WERI-Rb-1 (cell line): ENCODE measurements at regions not wholly inside any gene's neighbourhood (a gene's known extent, or its start where the extent isn't known, plus 50 kb on each side); places are given as distances from the start of the nearest gene placed in this dataset.

Experiments
- DNase-seq: peaks from one replicate; pipeline ENCODE4 v3.0.0-alpha.2; 2020
- H3K27ac ChIP-seq: fragments of 250-450 bp; sonication (Bioruptor Pico); 2 replicates; pipeline ENCODE4 v1.5.1; 2020; ENCODE audit warnings: mild to moderate bottlenecking, moderate library complexity
- H3K27me3 ChIP-seq: fragments of 250-450 bp; sonication (Bioruptor Pico); 2 replicates; pipeline ENCODE4 v1.5.1; 2021; ENCODE audit warnings: mild to moderate bottlenecking, low read depth, moderate library complexity; ENCODE audit not compliant: insufficient read depth, severe bottlenecking
- H3K36me3 ChIP-seq: fragments of 250-450 bp; sonication (Bioruptor Pico); 2 replicates; pipeline ENCODE4 v1.5.1; 2020; ENCODE audit warnings: mild to moderate bottlenecking, moderate library complexity
- H3K4me3 ChIP-seq: 2 replicates; pipeline ENCODE4 v1.5.1; 2011; ENCODE audit warnings: low read depth, mild to moderate bottlenecking, control low read depth, low read length
- H3K9me3 ChIP-seq: fragments of 250-450 bp; sonication (Bioruptor Pico); 2 replicates; pipeline ENCODE4 v1.5.1; 2021; ENCODE audit warnings: mild to moderate bottlenecking, moderate library complexity; ENCODE audit not compliant: severe bottlenecking
- TF ChIP-seq, protein P1 (sequence below): IDR thresholded peaks from 2 replicates; pipeline ENCODE4 v1.5.1; 2011; ENCODE audit warnings: low read depth, mild to moderate bottlenecking, control low read depth, inconsistent platforms, low read length

- Histone ChIP-seq H3K27ac (no peak overlapping the region), H3K9me3 (no peaks in the 10 kb centered on the region), H3K4me3 (no peak overlapping the region), H3K27me3 (no peaks in the 10 kb centered on the region), H3K36me3 (no peaks in the 10 kb centered on the region)
- DNase-seq: no peak
- TF ChIP-seq, protein P1, sequence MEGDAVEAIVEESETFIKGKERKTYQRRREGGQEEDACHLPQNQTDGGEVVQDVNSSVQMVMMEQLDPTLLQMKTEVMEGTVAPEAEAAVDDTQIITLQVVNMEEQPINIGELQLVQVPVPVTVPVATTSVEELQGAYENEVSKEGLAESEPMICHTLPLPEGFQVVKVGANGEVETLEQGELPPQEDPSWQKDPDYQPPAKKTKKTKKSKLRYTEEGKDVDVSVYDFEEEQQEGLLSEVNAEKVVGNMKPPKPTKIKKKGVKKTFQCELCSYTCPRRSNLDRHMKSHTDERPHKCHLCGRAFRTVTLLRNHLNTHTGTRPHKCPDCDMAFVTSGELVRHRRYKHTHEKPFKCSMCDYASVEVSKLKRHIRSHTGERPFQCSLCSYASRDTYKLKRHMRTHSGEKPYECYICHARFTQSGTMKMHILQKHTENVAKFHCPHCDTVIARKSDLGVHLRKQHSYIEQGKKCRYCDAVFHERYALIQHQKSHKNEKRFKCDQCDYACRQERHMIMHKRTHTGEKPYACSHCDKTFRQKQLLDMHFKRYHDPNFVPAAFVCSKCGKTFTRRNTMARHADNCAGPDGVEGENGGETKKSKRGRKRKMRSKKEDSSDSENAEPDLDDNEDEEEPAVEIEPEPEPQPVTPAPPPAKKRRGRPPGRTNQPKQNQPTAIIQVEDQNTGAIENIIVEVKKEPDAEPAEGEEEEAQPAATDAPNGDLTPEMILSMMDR: no peak
Measured at GRCh38 chr5:166050531-166050930, 2240.9 kb upstream of the WWC1 start.

GRCh38 chr5:166058660-166059059, 2232.8 kb upstream of the WWC1 start:
- no peaks in the 10 kb centered on the region for H3K9me3 ChIP-seq
- no peaks in the 10 kb centered on the region for H3K36me3 ChIP-seq
- TF ChIP-seq, protein P1: no peak
- H3K4me3 ChIP-seq: no peak overlapping the region
- no peak overlapping the region for H3K27ac ChIP-seq
- peak; percentile 16 for DNase-seq
- H3K27me3 ChIP-seq: no peaks in the 10 kb centered on the region

DNA sequence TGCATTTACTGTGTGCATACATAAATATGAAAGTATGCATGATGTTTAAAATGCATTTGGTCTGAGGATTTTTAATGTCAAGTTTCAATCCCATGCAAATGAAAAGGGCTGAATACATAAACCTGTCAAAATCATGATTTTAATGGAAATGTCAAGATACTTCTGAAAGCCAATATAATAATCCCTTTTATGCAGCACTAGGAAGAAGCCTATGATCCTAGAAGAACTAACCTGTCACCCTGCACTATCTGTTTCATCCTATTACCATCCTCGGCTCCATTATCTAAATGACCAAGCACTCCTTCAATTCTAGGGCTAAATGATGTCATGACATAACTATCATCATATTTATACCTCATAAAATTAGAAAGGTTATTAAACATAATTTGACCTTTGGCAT, 2229.4 kb upstream of the WWC1 start:
- Histone ChIP-seq H3K4me3 (no peak overlapping the region), H3K27me3 (no peaks in the 10 kb centered on the region), H3K9me3 (no peaks in the 10 kb centered on the region), H3K27ac (no peak overlapping the region), H3K36me3 (no peaks in the 10 kb centered on the region)
- no peak for DNase-seq
- TF ChIP-seq, protein P1: no peak

DNA sequence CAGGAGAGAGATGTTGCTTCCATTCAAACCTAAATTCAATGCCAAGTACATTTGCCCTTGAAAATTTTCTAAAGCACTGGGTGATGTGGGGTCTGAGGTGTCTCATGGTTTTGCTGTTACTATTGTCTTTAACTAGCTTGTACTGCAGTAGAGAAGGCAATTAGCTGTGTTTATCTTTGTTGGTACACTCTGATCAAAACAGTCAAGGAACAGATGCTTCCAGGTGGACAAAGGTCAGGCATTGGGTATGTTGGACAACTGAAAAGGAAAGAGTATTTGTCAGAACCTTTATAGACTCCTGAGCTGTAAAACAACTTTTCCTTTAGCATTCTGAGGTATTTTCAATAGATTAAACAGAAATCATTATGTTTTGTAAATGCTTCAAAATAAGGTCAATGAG, 2228.7 kb upstream of the WWC1 start:
- no peak for DNase-seq
- H3K27ac ChIP-seq: no peak overlapping the region

DNA sequence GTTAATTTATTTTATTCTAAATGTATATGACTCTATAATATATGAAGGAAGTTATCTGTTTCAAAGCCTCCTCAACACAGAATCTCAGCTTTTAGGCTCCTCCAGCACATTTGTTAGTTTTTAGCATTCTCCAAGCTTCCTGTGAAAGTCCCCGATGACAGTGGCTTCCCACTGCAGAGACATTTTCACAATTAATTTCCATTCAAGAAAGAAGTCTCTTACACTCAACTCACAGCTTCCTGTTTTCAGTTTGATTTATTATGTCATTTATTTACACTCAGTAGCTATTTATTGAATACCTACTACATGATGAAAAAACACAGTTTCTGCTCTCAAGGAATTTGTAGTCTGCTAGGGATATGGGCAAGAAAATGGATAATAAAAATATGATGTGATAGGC, 2228.2 kb upstream of the WWC1 start:
- no peak overlapping the region for H3K27ac ChIP-seq
- TF ChIP-seq, protein P1: no peak

More for the DNA sequence above, 2228.7 kb upstream of the WWC1 start:
- Histone ChIP-seq H3K36me3 (no peaks in the 10 kb centered on the region), H3K27me3 (no peaks in the 10 kb centered on the region), H3K9me3 (no peaks in the 10 kb centered on the region), H3K4me3 (no peak overlapping the region)
- TF ChIP-seq, protein P1: no peak

GRCh38 chr5:166068547-166069335, 2222.7 kb upstream of the WWC1 start:
- Histone ChIP-seq H3K4me3 (no peak overlapping the region), H3K27me3 (no peaks in the 10 kb centered on the region), H3K9me3 (no peaks in the 10 kb centered on the region), H3K36me3 (no peaks in the 10 kb centered on the region), H3K27ac (no peak overlapping the region)
- TF ChIP-seq, protein P1: no peak
- no peak for DNase-seq

More for the DNA sequence above, 2228.2 kb upstream of the WWC1 start:
- H3K9me3 ChIP-seq: no peaks in the 10 kb centered on the region
- no peak for DNase-seq
- H3K36me3 ChIP-seq: no peaks in the 10 kb centered on the region
- H3K4me3 ChIP-seq: no peak overlapping the region
- H3K27me3 ChIP-seq: no peaks in the 10 kb centered on the region
